ACHN (cell line): ENCODE measurements at regions not wholly inside any gene's neighbourhood (a gene's known extent, or its start where the extent isn't known, plus 50 kb on each side); places are given as distances from the start of the nearest gene placed in this dataset.

Experiments
- DNase-seq: peaks from one replicate; pipeline ENCODE4 v3.0.0-alpha.2; 2015
- in situ Hi-C: cut with HindIII; loops from 2 replicates; pipeline ENCODE4 v1.10.0; 2017; ENCODE audit warnings: low sequenced_read_pairs, low pct_ligation_motif_present, low pct_unique_long_range_greater_than_20kb

DNA sequence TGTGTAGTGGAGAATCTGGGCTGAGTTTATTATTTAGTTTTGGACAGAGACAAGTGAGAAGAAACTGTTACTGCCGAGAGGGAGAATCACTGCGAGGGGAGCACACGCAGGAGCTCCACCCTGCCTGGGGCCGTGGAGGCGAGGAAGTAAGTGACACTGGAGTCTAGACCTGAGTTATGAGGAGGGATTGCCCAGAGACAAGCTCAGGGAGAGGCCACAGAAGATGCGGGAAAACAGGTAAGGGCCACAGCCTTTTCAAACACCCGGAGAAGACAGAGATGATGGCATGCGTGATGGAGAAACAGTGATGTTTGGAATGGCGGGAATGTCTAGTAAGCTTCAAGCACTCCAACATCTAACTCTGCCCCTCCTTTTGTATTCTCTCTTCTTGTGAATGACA, 84.1 kb downstream of the TNFSF11 start:
- in situ Hi-C loops = no loop called here

DNA sequence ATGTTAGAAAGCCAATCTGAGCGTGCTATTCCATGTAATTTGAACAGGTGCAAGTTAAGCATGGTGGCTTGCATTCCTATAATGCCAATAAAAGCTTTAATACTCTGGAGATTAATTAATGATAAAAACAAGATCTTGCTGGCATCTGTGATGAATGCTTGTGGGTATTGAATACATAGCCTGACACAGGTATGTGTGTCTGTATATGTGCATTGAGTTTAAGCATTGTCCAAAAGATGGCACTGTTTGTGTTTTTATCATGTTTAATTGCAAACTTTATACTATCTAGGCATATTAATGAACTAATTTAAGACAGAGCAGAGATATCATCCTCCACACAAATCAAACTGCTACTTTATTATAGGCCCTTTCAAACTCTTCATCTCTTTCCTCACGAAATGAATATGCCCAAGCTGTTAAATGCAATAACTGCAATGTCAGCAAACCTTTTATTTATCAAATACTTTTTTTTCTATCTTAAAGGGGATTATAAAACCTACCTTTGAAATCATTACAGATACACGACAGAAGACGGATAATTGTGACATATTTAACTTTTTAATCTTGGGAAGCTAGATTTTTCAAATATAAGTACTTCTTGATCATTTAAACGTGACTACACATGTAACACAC, 86.5 kb downstream of the TNFSF11 start:
- in situ Hi-C loops = no loop called here
- no peak for DNase-seq

More for the DNA sequence above, 84.1 kb downstream of the TNFSF11 start:
- DNase-seq = no peak

DNA sequence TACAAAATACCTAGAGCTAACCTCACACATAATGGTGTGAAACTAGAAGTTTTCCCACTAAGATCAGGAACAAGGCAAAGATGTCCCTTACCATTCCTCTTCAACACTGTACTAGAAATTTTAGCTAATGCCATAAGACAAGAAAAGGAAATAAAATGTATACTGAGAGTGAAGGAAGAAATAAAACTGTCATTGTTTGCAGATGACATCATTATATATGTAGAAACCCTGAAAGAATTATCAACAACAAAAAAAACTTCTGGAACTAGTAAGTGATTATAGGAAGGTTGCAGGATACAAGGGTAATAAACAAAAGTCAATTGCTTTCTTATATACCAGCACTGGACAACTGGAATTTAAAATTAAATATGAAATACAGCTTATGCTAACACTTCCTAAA, 93.7 kb downstream of the TNFSF11 start:
- in situ Hi-C loops = no loop called here
- DNase-seq = no peak

DNA sequence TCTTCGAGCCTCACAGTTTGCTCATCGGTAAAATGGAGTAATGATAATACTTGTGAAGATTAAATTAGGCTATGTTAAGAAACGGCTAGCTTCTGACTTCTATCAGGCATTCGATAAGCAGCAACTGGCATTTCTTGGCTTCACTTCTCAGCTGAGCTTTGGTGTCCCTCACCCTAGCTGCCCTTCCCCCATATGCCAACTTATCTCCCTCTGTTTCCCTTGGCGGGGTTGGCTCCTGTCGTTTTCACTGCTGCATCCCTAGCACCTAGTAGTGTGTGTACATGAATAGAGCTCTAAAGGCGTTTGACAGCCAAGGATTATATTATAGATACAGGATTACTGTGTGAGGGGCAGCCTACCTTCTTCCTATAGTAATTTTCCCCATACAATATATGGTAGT, 97.5 kb downstream of the TNFSF11 start:
- DNase-seq = no peak
- in situ Hi-C loops = no loop called here

DNA sequence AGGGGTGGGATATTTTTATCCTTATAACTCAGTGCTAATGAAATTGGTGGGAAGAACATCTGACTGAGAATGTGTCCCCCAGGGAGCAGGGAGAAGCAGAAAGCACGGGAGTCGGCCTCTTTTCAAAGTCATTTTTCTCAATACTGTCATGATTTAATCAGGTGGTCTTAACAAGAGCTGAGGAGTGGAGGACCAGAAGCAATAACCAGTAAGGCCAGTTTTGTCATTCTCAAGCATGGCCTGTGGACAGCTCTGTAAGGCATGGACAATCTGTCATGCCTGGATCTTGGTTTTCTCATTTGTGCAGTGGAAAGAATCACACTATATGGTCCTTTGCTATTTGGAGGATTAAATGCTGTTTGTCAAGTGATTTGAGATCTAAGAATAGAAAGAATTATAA, 99.7 kb downstream of the TNFSF11 start:
- in situ Hi-C loops = no loop called here
- no peak for DNase-seq

DNA sequence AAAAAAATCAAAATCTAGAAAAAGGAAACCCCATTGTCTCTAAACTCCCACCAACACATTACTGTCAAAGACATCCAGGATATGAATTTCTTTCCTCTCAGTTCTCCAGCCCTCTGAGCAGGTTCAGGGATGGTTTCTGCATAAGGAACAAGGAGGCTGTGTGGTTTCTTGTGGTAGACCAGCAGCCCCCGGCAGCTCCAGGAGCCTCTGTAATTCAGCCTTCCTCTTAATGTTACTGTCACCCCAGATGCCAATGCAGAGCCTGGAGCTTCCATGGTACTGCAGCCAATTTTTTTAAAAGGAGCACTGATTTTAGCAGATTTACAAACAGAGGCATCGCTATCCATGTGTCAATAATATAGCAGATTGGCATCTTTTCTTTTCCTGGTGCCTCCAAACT, 100.6 kb upstream of the FAM216B start:
- no peak for DNase-seq
- in situ Hi-C loops = no loop called here

DNA sequence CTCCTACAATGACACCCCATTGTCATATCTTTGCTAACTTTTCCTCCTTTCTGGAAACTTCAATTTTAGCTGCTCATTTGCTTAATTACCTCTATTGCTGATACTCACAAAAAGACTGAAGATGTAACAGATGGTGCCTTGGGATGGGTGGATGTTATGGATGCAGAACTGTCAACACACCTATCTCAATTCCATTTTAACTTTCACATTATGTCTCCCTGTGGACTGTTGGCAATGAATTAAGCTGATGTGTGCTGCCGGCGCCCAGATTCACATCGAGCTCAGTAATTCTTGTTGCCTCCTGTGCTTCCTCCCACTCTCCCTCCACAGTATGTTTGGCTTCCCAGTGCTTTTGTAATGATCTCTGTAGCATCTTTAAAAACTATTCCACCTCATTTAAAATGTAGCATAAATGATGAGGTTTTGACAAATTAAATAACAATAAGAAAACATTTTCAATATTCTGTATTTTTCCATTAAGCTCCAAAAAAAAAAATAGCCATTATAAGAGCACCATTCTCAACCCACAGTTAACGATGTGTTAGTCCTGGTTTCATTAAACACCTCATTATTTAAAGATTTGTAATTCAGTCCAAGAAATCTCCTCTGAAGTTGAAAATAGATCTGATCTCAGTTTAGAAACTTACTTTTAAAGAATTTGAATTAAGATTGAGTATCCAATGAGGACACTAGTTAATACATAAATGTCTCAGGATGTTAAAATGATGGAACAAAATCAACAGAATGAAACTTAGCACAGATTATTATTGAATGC, 99.9 kb upstream of the FAM216B start:
- no peak for DNase-seq
- in situ Hi-C loops = no loop called here

DNA sequence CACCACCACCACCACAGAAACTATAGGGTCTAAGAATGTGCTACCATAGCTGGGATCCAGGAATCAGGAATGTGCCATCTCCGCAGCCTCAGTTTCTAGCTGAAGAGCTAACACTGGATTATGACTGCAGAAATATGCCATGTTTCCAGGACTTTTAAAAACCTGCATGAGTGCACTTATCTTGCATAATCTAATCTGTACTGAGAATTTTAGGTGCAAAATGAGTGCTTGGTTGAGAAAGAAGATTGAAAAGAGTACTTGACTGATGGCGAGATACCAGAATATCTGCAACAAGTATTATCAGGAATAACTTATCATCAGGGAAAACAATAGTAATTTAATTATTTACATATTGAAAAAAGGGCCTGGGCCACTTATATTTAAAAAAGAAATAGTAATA, 97.2 kb upstream of the FAM216B start:
- in situ Hi-C loops = no loop called here
- DNase-seq = no peak

DNA sequence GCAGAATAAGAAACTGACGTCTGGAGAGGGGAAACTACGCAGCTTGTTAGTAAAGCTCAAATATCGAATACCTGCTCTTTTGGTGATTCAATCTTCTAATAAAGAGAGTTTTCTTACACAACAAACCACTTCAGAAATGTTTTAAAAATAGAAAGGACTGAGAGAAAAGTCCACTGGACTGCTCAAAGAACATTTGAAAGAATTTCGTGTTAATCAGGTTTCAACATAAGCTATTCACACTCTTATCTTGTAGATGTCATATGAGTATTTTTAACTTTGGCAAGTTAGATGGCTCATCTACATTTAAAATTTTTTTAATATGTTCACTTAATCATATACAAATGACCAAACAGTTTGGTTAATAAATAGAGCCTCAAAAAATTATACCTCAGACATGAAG, 95.6 kb upstream of the FAM216B start:
- no peak for DNase-seq
- in situ Hi-C loops = no loop called here

DNA sequence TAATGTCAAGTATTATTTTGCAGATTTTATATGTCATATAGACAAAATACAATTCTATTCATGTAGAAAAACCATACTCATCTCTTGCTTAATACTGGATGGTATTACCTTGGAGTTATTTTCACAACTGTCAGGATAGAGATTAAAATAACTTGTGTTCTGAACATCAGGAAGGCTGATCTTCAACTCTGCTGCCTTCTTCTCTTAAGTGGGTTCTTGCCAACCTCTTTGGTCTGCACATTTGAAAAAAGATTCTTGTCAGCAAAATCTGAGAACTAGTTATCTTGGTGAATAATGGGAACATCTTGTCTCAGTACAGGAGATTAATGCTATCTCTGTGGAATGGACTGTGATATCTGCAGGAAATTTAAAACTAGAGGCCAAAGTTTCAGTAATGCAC, 95.2 kb upstream of the FAM216B start:
- in situ Hi-C loops = no loop called here
- DNase-seq = no peak

DNA sequence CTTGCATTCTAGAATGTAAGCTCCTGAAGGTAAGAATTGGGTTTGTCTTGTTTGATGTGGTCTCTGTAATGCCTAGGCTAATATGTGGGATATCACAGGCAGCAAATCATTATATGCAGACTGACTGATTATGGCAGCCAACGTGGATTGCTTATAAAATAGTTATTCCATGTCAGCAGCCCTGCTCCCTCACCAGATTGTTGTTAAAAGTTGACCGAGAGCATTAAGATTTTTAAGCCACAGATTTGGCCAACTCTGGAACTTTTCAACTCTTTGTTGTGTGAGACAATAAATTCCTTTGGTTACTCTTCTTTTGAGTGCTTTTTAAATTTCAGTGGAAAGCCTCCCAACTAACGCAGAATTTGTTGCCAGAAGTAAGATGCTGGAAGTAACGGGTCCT, 92.6 kb upstream of the FAM216B start:
- in situ Hi-C loops = no loop called here
- no peak for DNase-seq

DNA sequence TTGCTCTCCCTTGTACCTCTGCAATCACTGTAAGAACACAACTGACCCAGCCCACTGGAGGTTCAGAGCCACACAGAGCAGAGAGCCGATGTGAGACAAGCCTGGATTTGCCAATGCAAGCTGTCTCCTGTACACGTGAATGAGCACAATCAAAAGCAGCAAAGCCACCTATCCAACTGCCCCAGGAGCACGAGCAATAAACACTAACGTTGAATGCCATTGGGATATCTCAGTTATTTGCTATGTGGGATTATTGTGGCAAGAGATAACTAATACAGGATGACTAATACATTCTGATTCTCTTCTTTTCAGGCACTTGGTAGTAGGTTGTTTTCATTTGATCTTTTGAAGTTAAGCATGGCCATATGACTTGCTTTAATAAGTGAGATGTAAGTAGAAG, 85.2 kb upstream of the FAM216B start:
- no peak for DNase-seq
- in situ Hi-C loops = no loop called here

DNA sequence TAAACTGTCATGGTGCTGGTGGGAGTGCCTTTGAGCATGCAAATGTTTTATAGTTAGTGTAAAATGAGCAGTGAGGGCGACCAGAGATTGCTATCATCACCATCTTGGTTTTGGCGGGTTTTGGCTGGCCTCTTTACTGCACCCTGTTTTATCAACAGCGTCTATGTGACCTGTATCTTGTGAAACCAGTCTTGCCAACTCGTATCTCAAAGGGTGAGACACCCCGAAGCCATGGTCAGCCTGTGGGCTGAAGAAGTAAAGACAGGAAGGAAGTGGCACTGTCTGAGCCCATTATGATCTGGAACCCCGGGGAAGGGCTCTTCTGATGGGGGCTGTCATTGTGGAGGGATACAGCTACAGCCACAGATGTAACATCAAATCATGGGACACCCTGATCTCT, 81.5 kb upstream of the FAM216B start:
- in situ Hi-C loops = no loop called here
- DNase-seq = no peak

DNA sequence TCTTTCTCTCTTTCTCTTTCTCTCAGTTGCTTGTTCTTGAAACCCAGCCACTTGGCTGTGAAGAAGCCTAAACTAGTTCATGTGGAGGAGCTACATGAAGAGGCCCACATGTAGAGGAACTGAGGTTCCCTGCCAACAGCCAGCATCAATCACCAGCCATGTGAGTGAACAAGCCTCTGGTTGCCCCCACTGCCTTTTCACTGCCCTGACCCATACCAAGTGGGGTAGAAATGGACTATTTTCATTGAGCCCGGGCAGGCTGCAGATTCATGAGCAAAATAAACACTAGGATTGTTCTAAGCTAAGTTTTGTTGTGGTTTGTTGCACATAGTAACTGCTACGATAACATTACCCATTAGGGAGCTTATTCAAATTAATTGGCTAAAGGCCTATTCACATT, 78.7 kb upstream of the FAM216B start:
- in situ Hi-C loops = no loop called here

DNA sequence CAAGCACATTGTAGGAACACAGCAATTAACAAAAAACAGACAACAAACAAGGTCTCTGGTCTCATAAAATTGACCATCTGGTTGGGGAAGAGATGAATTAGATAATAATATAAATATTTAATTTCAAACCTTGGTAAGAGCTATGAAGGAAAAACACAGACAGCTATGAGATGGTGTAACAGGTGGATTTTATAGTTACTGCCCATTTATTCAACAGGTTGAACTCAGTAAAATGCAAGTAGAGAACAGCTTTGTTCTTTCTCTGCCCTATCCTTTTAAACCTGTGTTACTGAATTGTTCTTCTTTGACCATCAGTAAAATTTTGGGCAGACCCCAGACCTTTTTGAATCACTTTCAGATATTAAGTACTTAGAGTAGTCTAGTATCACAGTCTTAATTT, 77.6 kb upstream of the FAM216B start:
- in situ Hi-C loops = no loop called here
- no peak for DNase-seq

More for the DNA sequence above, 78.7 kb upstream of the FAM216B start:
- no peak for DNase-seq

DNA sequence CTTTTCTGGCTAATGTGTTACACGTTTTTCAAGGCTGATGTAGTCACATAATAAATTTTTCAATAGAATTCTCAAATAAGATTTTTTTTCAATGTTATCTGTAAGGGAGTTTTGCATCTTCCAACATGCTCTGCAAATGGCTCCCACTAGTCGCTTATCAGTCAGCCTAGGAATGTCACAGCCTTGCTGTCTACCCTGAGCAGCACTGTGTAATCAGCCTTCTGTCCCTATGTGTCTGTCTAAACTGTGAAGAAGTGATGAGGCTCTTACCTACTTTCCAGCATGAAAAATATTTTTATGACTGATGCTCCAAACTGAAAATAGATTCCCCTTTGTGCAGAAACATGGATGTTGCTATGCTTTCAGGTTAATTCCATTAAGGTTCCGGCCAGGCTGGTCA, 75.1 kb upstream of the FAM216B start:
- in situ Hi-C loops = no loop called here
- no peak for DNase-seq

DNA sequence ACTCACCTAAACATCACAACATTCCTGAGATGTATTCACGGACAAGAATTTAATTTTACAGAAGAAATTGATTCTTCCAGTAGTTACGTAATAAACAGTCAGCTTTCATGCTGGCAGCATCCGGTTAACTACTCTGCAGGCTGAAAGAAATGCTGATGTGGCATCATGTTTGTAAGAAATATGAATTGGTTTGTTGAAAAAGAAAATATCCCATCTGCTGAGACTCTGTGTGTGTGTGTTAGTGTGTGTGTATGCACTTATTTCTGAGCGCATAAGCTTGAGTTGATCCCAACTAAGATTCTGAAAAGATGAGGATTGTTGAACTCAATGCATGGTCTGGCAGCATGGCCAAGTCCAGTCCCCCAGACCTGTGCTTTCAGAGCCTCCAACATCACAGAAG, 74.3 kb upstream of the FAM216B start:
- in situ Hi-C loops = no loop called here
- no peak for DNase-seq

DNA sequence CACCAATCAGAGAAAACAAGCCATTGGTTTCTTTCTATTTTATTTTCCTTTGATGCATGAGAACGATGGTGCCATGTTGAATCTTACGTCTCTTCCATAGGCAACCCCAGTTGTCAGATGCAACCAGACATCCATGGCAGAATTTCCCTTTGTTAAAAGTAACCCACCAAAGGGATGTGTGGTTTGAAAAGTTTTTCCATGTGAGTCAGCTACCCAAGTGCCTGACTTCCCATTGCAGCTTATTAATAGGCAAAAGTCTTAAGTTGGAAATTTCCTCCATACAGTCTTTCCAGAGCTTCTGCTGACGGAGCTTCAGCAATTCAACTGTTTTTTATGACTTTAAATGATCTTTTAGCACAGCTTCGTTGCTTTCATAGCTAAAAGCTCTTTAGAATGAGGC, 73.8 kb upstream of the FAM216B start:
- no peak for DNase-seq
- in situ Hi-C loops = no loop called here

DNA sequence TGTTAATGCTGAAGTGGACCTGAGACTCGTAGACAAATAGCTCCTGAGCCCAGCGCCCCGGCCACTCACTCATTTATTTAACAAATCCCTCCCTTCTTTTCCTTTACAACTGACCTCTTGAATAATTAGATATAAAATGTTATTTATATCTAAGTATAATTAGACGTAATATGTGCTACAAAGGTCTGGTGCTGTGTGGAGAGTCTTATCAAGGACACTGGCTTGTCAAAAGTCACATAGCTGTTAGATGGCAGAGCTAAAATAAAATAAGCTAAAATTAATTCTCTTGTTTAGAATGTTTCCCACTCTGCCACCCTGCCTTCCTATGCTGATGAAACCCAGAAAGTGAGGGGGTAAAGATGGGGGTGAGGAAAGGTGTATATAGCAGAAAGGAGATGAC, 73.0 kb upstream of the FAM216B start:
- in situ Hi-C loops = no loop called here
- no peak for DNase-seq

DNA sequence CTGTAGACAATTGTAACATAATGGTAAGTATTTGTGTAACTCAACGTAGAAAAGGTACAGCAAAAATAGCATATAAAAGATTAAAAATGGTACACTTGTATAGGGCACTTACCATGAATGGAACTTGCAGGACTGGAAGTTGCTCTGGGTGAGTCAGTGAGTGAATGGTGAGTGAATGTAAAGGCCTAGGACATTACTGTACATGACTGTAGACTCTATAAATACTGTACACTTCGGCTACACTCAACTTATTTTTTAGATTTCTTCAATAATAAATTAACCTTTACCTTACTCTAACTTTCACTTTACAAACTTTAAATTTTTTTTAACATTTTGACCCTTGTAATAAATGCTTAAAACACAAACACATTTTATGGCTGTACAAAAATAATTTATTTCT, 72.1 kb upstream of the FAM216B start:
- no peak for DNase-seq
- in situ Hi-C loops = no loop called here
